GM21515 (cell line): ENCODE measurements at regions not wholly inside any gene's neighbourhood (a gene's known extent, or its start where the extent isn't known, plus 50 kb on each side); places are given as distances from the start of the nearest gene placed in this dataset.

Experiments
- ATAC-seq: cut with Tn5 transposase; IDR thresholded peaks from one replicate; pipeline ENCODE4 v1.9.1; 2021; ENCODE audit not compliant: unreplicated experiment

- no peak for ATAC-seq
Measured at GRCh38 chr4:32994981-32995881, 2275.1 kb downstream of the PCDH7 start.

- no peak for ATAC-seq
Measured at GRCh38 chr4:33013282-33013681, 2293.1 kb downstream of the PCDH7 start.

GRCh38 chr4:33025236-33025635, 2305.1 kb downstream of the PCDH7 start:
- ATAC-seq, result no peak

GRCh38 chr4:33029976-33030375, 2309.8 kb downstream of the PCDH7 start:
- ATAC-seq, result no peak

GRCh38 chr4:33031328-33031727, 2311.2 kb downstream of the PCDH7 start:
- no peak for ATAC-seq

- no peak for ATAC-seq
Measured at GRCh38 chr4:33037464-33037863, 2317.3 kb downstream of the PCDH7 start.

GRCh38 chr4:33045334-33045733, 2325.2 kb downstream of the PCDH7 start:
- ATAC-seq, result no peak

GRCh38 chr4:33052241-33052640, 2332.1 kb downstream of the PCDH7 start:
- no peak for ATAC-seq

- ATAC-seq, result no peak
Measured at GRCh38 chr4:33054161-33054560, 2334.0 kb downstream of the PCDH7 start.

- no peak for ATAC-seq
Measured at GRCh38 chr4:33054656-33055196, 2334.6 kb downstream of the PCDH7 start.

- ATAC-seq, result no peak
Measured at GRCh38 chr4:33057736-33058135, 2337.6 kb downstream of the PCDH7 start.

- ATAC-seq, result no peak
Measured at GRCh38 chr4:33058998-33059397, 2338.8 kb downstream of the PCDH7 start.

- no peak for ATAC-seq
Measured at GRCh38 chr4:33060674-33061542, 2340.7 kb downstream of the PCDH7 start.

- no peak for ATAC-seq
Measured at GRCh38 chr4:33061727-33062126, 2341.6 kb downstream of the PCDH7 start.

GRCh38 chr4:33062155-33062806, 2342.1 kb downstream of the PCDH7 start:
- ATAC-seq, result no peak

- ATAC-seq, result no peak
Measured at GRCh38 chr4:33063241-33063640, 2343.1 kb downstream of the PCDH7 start.

GRCh38 chr4:33064238-33064637, 2344.1 kb downstream of the PCDH7 start:
- no peak for ATAC-seq

- no peak for ATAC-seq
Measured at GRCh38 chr4:33065749-33066148, 2345.6 kb downstream of the PCDH7 start.

- no peak for ATAC-seq
Measured at GRCh38 chr4:33067221-33067620, 2347.1 kb downstream of the PCDH7 start.

GRCh38 chr4:33068539-33068938, 2348.4 kb downstream of the PCDH7 start:
- ATAC-seq, result no peak

- no peak for ATAC-seq
Measured at GRCh38 chr4:33071535-33071934, 2351.4 kb downstream of the PCDH7 start.
